ENCODE measurements at regions not wholly inside any gene's neighbourhood (a gene's known extent, or its start where the extent isn't known, plus 50 kb on each side); places are given as distances from the start of the nearest gene placed in this dataset.

GRCh38 chr3:98695796-98696195 is 67.3 kb upstream of the ST3GAL6 start:
- TF ChIP-seq, protein P1, sequence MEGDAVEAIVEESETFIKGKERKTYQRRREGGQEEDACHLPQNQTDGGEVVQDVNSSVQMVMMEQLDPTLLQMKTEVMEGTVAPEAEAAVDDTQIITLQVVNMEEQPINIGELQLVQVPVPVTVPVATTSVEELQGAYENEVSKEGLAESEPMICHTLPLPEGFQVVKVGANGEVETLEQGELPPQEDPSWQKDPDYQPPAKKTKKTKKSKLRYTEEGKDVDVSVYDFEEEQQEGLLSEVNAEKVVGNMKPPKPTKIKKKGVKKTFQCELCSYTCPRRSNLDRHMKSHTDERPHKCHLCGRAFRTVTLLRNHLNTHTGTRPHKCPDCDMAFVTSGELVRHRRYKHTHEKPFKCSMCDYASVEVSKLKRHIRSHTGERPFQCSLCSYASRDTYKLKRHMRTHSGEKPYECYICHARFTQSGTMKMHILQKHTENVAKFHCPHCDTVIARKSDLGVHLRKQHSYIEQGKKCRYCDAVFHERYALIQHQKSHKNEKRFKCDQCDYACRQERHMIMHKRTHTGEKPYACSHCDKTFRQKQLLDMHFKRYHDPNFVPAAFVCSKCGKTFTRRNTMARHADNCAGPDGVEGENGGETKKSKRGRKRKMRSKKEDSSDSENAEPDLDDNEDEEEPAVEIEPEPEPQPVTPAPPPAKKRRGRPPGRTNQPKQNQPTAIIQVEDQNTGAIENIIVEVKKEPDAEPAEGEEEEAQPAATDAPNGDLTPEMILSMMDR (IDR thresholded peaks at IDR 0.05), result no peak
- TF ChIP-seq POLR2A (IDR thresholded peaks at IDR 0.05; ENCODE audit: low read depth) (no peak), EP300 (IDR thresholded peaks at IDR 0.05) (no peak)

All from esophagus muscularis mucosa (tissue), 4 donors.